ENCODE measurements at regions not wholly inside any gene's neighbourhood (a gene's known extent, or its start where the extent isn't known, plus 50 kb on each side); places are given as distances from the start of the nearest gene placed in this dataset.

GRCh38 chr9:27749838-27750237, 176.6 kb upstream of the C9orf72 start:
- TF ChIP-seq CTCF (conservative IDR thresholded peaks at IDR 0.05) (no peak), EZH2 (IDR thresholded peaks at IDR 0.05; ENCODE audit: low read depth) (no peak)

Data from PC-9 (cell line).